Right lobe of liver (tissue), 4 donors: ENCODE measurements at regions not wholly inside any gene's neighbourhood (a gene's known extent, or its start where the extent isn't known, plus 50 kb on each side); places are given as distances from the start of the nearest gene placed in this dataset.

Source experiments
- CTCF ChIP-seq, 4 donors: fragments of 200-600 bp in 3 of 4; fragments of 450-650 bp in 1 of 4; IDR thresholded peaks; one replicate each; pipeline versions ENCODE4 v1.5.1 to v1.8.0; 2016 to 2022; ENCODE audit warnings: antibody characterized with exemption in 4 of 4, mild to moderate bottlenecking in 2 of 4
- POLR2A ChIP-seq: fragments of 450-650 bp; IDR thresholded peaks from one replicate; pipeline ENCODE4 v1.6.1; 2017; ENCODE audit warnings: antibody characterized with exemption, mild to moderate bottlenecking
- donor health status: DM: no; HTN: no; CAD: no.
- donor health status: DM: no; HTN: no; CAD: no.
- donor health status: DM: no; HTN: yes; CAD: no.

GRCh38 chr2:186325827-186326535, 160.1 kb upstream of the ZC3H15 start:
- TF ChIP-seq CTCF (IDR thresholded peaks at IDR 0.05), result no peak
- TF ChIP-seq POLR2A, result no peak
